ENCODE measurements at regions not wholly inside any gene's neighbourhood (a gene's known extent, or its start where the extent isn't known, plus 50 kb on each side); places are given as distances from the start of the nearest gene placed in this dataset.

- WGBS (ENCODE audit: extremely low coverage, insufficient read length, low lambda C conversion rate) = no CpG with 5 or more reads among the region's 2 CpGs
- no peak for TF ChIP-seq CTCF (conservative IDR thresholded peaks at IDR 0.05)
- Histone ChIP-seq H4K91ac (ENCODE audit: insufficient read length, low read depth, low read length) (no peak overlapping the region), H2BK12ac (ENCODE audit: insufficient read length, low read depth, low read length) (no peak overlapping the region), H3K9ac (ENCODE audit: extremely low read depth, insufficient read length, low read length) (no peak overlapping the region), H2BK15ac (ENCODE audit: low read depth, low read length) (no peak overlapping the region), H3K56ac (ENCODE audit: insufficient read length, low read depth, low read length) (no peak overlapping the region), H4K8ac (replicated peaks; ENCODE audit: insufficient read length, low read depth, low read length) (no peak overlapping the region), H3K4me2 (ENCODE audit: insufficient read depth, insufficient read length, low read length) (no peak overlapping the region), H2AK5ac (ENCODE audit: insufficient read length, low read length) (no peak overlapping the region), H4K5ac (ENCODE audit: insufficient read length, low read depth, low read length) (no peak overlapping the region), H3K23ac (ENCODE audit: insufficient read length, low read depth, low read length) (no peak overlapping the region), H2AFZ (ENCODE audit: low read length) (no peak overlapping the region), H3K79me2 (ENCODE audit: insufficient read depth, low read length) (no peaks in the 10 kb centered on the region), H4K20me1 (ENCODE audit: control insufficient read depth, insufficient read depth, insufficient read length) (no peaks in the 10 kb centered on the region), H3K4ac (ENCODE audit: low read depth, low read length) (no peak overlapping the region), H3K9me3 (ENCODE audit: control insufficient read depth, low read depth, low read length) (no peaks in the 10 kb centered on the region), H3K14ac (ENCODE audit: insufficient read depth, low read length) (no peak overlapping the region), H3K4me1 (ENCODE audit: insufficient read depth, low read length) (no peaks in the 10 kb centered on the region), H3K23me2 (ENCODE audit: insufficient read length, low read depth, low read length, poor library complexity, severe bottlenecking) (no peaks in the 10 kb centered on the region), H2BK120ac (ENCODE audit: low read depth, low read length, poor library complexity, severe bottlenecking) (no peak overlapping the region), H3T11ph (ENCODE audit: low read length) (no peak overlapping the region), H3K27me3 (ENCODE audit: insufficient read depth, low read length) (no peaks in the 10 kb centered on the region; the same call in 1 of the 2 replicates), H3K18ac (ENCODE audit: insufficient read length, low read depth, low read length) (no peak overlapping the region), H2BK5ac (ENCODE audit: insufficient read length, low read length) (no peak overlapping the region), H3K27ac (ENCODE audit: insufficient read length, low read depth, low read length) (no peak overlapping the region), H2BK20ac (ENCODE audit: low read depth, low read length, poor library complexity, severe bottlenecking) (no peak overlapping the region), H3K79me1 (ENCODE audit: insufficient read depth, low read depth, low read length, poor library complexity, severe bottlenecking) (no peaks in the 10 kb centered on the region)
- no peak overlapping the region for H3K4me3 Mint-ChIP-seq
- no peaks in the 10 kb centered on the region for H3K4me1 Mint-ChIP-seq
- H3K9me3 Mint-ChIP-seq = no peaks in the 10 kb centered on the region
- H3K27me3 Mint-ChIP-seq (ENCODE audit: low read depth) = no peaks in the 10 kb centered on the region
- H3K27ac Mint-ChIP-seq = no peak overlapping the region
- H3K36me3 Mint-ChIP-seq (ENCODE audit: insufficient read depth in 1 of 3, low read depth in 3 of 3) = no peaks in the 10 kb centered on the region
- DNase-seq = no peak
These were observed 69.5 kb upstream of the ELOVL5 start for GRCh38 chr6:53418288-53418687.

All from H9 (cell line).